Right atrium auricular region (tissue), 2 donors: ENCODE measurements at regions not wholly inside any gene's neighbourhood (a gene's known extent, or its start where the extent isn't known, plus 50 kb on each side); places are given as distances from the start of the nearest gene placed in this dataset.

ENCODE experiments used
- DNase-seq: peaks from one replicate; pipeline ENCODE4 v3.0.0-alpha.2; 2019; ENCODE audit warnings: low spot score
- H3K27ac ChIP-seq, 2 donors: fragments of 200-600 bp; sonication (generic); 1 replicate in 1 of 2; 2 replicates in 1 of 2; pipeline ENCODE4 v1.5.1; 2016 to 2019
- H3K27me3 ChIP-seq, 2 donors: fragments of 200-600 bp; sonication (generic); one replicate each; pipeline versions ENCODE4 v1.5.1 to v1.6.0; 2017 to 2019
- H3K36me3 ChIP-seq: fragments of 200-600 bp; sonication (generic); one replicate; pipeline ENCODE4 v1.5.1; 2016
- H3K4me1 ChIP-seq, 2 donors: fragments of 200-600 bp; sonication (generic); one replicate each; pipeline versions ENCODE4 v1.5.1 to v1.6.0; 2017 to 2019
- H3K4me3 ChIP-seq, 2 donors: fragments of 200-600 bp; sonication (generic); 1 replicate in 1 of 2; 2 replicates in 1 of 2; pipeline ENCODE4 v1.5.1; 2017 to 2019; ENCODE audit warnings: mild to moderate bottlenecking in 1 of 2, moderate library complexity in 1 of 2
- H3K9me3 ChIP-seq, 2 donors: fragments of 200-600 bp; sonication (generic); one replicate each; pipeline ENCODE4 v1.5.1; 2019
- TF ChIP-seq, protein P1 (sequence below), 2 donors: fragments of 200-600 bp; sonication (generic); IDR thresholded peaks; one replicate each; pipeline ENCODE4 v1.5.1; 2019; ENCODE audit warnings: antibody characterized with exemption in 2 of 2

DNA sequence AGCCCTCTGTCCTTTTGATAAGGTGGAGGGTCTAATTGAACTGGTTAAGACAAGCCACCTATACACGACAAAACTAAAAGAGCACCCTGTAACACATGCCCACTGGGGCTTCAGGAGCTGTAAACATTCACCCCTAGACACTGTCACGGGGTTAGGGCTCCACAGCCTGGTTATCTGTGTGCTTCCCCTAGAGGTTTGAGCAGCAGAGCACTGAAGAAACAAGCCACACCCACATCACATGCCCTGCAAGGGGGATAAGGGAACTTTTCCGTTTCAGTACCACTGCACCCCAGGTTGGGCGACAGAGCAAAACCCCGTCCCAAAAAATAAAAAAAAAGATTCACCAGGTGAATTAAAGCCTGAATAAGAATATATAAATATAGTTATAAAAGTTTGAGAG, 913.7 kb upstream of the ACVR2A start:
- peaks cover 0 to 25% of the 10 kb centered on the region in 2 donors for H3K9me3 ChIP-seq
- no peaks in the 10 kb centered on the region for H3K4me1 ChIP-seq
- no peaks in the 10 kb centered on the region for H3K36me3 ChIP-seq
- no peak for DNase-seq
- H3K4me3 ChIP-seq, result no peak overlapping the region
- no peak overlapping the region for H3K27ac ChIP-seq
- TF ChIP-seq, protein P1, sequence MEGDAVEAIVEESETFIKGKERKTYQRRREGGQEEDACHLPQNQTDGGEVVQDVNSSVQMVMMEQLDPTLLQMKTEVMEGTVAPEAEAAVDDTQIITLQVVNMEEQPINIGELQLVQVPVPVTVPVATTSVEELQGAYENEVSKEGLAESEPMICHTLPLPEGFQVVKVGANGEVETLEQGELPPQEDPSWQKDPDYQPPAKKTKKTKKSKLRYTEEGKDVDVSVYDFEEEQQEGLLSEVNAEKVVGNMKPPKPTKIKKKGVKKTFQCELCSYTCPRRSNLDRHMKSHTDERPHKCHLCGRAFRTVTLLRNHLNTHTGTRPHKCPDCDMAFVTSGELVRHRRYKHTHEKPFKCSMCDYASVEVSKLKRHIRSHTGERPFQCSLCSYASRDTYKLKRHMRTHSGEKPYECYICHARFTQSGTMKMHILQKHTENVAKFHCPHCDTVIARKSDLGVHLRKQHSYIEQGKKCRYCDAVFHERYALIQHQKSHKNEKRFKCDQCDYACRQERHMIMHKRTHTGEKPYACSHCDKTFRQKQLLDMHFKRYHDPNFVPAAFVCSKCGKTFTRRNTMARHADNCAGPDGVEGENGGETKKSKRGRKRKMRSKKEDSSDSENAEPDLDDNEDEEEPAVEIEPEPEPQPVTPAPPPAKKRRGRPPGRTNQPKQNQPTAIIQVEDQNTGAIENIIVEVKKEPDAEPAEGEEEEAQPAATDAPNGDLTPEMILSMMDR (IDR thresholded peaks at IDR 0.05), result no peak
- H3K27me3 ChIP-seq, result no peaks in the 10 kb centered on the region

DNA sequence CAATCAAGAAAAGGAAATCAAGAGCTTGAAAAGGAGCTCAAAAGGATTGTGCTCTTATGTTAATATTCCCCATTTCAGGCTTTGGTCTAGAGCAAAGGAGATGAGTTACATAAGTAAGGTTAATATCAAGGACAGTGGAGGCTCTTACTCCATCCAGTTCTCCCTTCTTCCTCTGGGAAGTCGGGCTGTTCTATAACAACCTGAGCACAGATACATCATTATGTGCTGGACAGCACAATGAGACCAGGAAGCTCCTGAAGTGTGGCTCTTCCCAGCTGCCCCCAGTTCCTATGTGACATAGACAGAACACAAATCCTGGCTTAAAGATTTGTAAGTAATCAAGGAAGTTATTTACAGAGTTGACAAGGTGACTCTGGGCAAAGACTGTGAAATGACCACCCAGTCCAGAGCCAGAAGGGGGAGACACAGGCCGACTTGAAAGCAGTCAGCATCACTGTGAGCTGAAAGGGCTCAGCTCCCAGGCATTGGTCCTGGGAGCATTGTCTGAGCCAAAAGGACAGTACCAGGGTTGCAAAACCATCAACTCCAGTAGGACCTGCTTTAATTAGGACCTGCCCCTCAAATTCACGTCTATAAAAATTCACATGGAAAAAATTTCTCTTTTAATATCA, 917.6 kb upstream of the ACVR2A start:
- Histone ChIP-seq H3K27me3 (no peaks in the 10 kb centered on the region), H3K4me1 (no peaks in the 10 kb centered on the region), H3K4me3 (no peak overlapping the region), H3K9me3 (no peaks in the 10 kb centered on the region), H3K27ac (no peak overlapping the region), H3K36me3 (no peaks in the 10 kb centered on the region)
- DNase-seq, result peak; percentile 61
- TF ChIP-seq, protein P1 (IDR thresholded peaks at IDR 0.05), result peak in 1 of 2 donors; percentile 38

DNA sequence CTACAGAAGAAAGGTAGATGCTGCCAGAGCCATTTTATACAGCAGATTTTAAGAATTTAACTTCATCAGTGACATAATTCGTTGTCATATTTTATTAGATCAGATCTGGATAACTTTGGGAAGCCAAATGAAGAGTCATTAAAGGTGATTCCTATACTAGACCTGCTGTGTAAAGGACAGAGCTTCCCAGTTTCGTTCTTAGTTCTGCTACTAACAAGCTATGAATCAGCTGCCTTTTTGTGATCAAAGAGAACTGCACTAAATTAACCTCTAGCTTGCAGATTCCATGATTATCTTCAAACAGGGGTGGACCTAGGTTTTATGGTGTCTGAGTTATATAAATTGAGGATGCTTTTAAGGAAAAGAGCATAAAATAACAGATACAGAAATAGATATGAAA, 926.5 kb upstream of the ACVR2A start:
- no peaks in the 10 kb centered on the region for H3K9me3 ChIP-seq
- H3K4me3 ChIP-seq, result no peak overlapping the region
- DNase-seq, result no peak
- no peaks in the 10 kb centered on the region for H3K27me3 ChIP-seq
- H3K27ac ChIP-seq, result no peak overlapping the region
- no peaks in the 10 kb centered on the region for H3K36me3 ChIP-seq
- H3K4me1 ChIP-seq, result no peaks in the 10 kb centered on the region
- TF ChIP-seq, protein P1 (IDR thresholded peaks at IDR 0.05), result no peak

GRCh38 chr2:146917431-146918042, 927.3 kb upstream of the ACVR2A start:
- TF ChIP-seq, protein P1 (IDR thresholded peaks at IDR 0.05), result no peak
- no peaks in the 10 kb centered on the region for H3K27me3 ChIP-seq
- H3K4me1 ChIP-seq, result no peaks in the 10 kb centered on the region
- H3K27ac ChIP-seq, result no peak overlapping the region
- no peak for DNase-seq
- no peak overlapping the region for H3K4me3 ChIP-seq
- H3K36me3 ChIP-seq, result no peaks in the 10 kb centered on the region
- H3K9me3 ChIP-seq, result no peaks in the 10 kb centered on the region

DNA sequence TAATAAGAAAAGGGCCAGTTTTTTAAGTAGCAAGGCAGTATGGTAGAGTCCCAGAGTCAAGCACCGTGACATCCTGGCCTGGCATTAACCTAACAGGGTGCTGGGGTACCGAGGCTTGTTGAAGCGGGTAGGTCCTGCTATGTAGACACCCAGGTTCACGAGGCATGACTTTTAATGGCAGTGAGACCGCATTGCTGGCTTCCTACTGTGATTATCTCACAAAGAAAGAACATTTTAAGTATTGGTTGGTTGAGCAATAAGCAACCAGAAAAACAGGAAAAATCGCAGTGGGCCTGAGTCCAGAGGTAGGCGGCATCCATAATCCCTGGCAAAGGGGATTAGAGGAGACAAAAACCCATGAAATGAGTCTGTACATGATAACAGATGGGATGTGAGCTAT, 927.9 kb upstream of the ACVR2A start:
- H3K27ac ChIP-seq, result no peak overlapping the region
- no peaks in the 10 kb centered on the region for H3K36me3 ChIP-seq
- TF ChIP-seq, protein P1 (IDR thresholded peaks at IDR 0.05), result no peak
- no peaks in the 10 kb centered on the region for H3K9me3 ChIP-seq
- H3K27me3 ChIP-seq, result no peaks in the 10 kb centered on the region
- no peaks in the 10 kb centered on the region for H3K4me1 ChIP-seq
- no peak overlapping the region for H3K4me3 ChIP-seq
- no peak for DNase-seq

DNA sequence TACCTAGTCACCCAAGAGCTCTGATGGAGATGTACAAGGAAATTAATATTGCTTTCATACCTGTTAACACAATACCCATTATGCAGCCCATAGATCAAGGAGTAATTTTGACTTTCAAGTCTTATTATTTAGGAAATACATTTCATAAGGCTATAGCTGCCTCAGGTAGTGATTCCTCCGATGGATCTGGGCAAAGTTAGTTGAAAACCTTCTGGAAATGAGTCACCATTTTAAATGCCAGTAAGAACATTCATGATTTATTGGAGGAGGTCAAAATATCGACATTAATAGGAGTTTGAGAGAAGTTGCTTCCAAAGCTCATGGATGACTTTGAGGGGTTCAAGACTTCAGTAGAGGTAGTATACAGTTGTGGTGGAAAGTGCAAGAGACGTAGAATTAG, 931.4 kb upstream of the ACVR2A start:
- no peaks in the 10 kb centered on the region for H3K36me3 ChIP-seq
- no peak for DNase-seq
- no peaks in the 10 kb centered on the region for H3K27me3 ChIP-seq
- no peaks in the 10 kb centered on the region for H3K4me1 ChIP-seq
- H3K9me3 ChIP-seq, result no peaks in the 10 kb centered on the region
- TF ChIP-seq, protein P1 (IDR thresholded peaks at IDR 0.05), result no peak
- no peak overlapping the region for H3K4me3 ChIP-seq
- H3K27ac ChIP-seq, result no peak overlapping the region
